HepG2 (cell line): ENCODE measurements at regions not wholly inside any gene's neighbourhood (a gene's known extent, or its start where the extent isn't known, plus 50 kb on each side); places are given as distances from the start of the nearest gene placed in this dataset.

Experiments used
- ATAC-seq: fragments of 200-7000 bp; cut with Tn5 transposase; 3 replicates; pipeline ENCODE4 v1.9.1; 2020; ENCODE audit warnings: mild to moderate bottlenecking, moderate library complexity
- BruUV-seq: library from RNA; stranded (reverse); fragments of 400-500 nt; replicated peaks from 2 replicates; lab custom pipeline; 2021; lab: Mats Ljungman, UMichigan
- CTCF ChIA-PET: fragments of 300-600 bp; formaldehyde crosslinking; extraction: SDS; loops from one replicate; lab custom pipeline; 2021; ENCODE audit warnings: low total read pairs, inconsistent platforms, low intra/inter-chr PET ratio; lab: Yijun Ruan, JAX
- POLR2A ChIA-PET: fragments of 350-600 bp; sonication (Branson Sonifier 250); formaldehyde crosslinking; loops from one replicate; lab custom pipeline; 2020; ENCODE audit warnings: antibody characterized with exemption, inconsistent platforms; lab: Yijun Ruan, JAX
- DNase-seq: peaks from one replicate; pipeline ENCODE4 v3.0.0-alpha.2; 2015; ENCODE audit warnings: low spot score
- FAIRE-seq: peaks from 3 replicates; lab custom pipeline; 2011; peaks lifted over from hg19 to GRCh38; lab: Jason Lieb, UNC
- H2AFZ ChIP-seq: one replicate; pipeline ENCODE4 v1.6.1; 2011; ENCODE audit warnings: low read length, inconsistent platforms
- H3K27ac ChIP-seq: fragments of 300-600 bp; 3 replicates; pipeline ENCODE4 v1.8.0; 2011; ENCODE audit warnings: mixed run types, mild to moderate bottlenecking, mixed read lengths, low read length, inconsistent platforms; ENCODE audit not compliant: insufficient read depth; ENCODE audit errors: extremely low read length
- H3K27me3 ChIP-seq, 2 experiments: fragments of 200-600 bp in 1 of 2; 2 replicates in 1 of 2; 3 replicates in 1 of 2; pipeline versions ENCODE4 v1.6.0 to v1.8.0; 2011; ENCODE audit warnings: low read length in 2 of 2, mild to moderate bottlenecking in 2 of 2, moderate library complexity in 2 of 2, inconsistent platforms in 1 of 2; ENCODE audit not compliant: insufficient read depth in 2 of 2, control insufficient read depth in 1 of 2
- H3K36me3 ChIP-seq, 2 experiments: fragments of 200-600 bp in 1 of 2; replicated peaks in 1 of 2; 2 replicates in 1 of 2; 3 replicates in 1 of 2; pipeline versions ENCODE4 v1.5.1 to v1.8.0; 2011; ENCODE audit warnings: low read length in 2 of 2, inconsistent platforms in 1 of 2; ENCODE audit not compliant: insufficient read depth in 2 of 2, control insufficient read depth in 1 of 2
- H3K4me1 ChIP-seq: 2 replicates; pipeline ENCODE4 v1.5.1; 2012; ENCODE audit warnings: low read length, inconsistent platforms; ENCODE audit not compliant: insufficient read depth
- H3K4me2 ChIP-seq: 2 replicates; pipeline ENCODE4 v1.6.0; 2011; ENCODE audit warnings: low read depth, low read length, inconsistent platforms
- H3K4me3 ChIP-seq, 3 experiments: fragments of 200-600 bp in 1 of 3; sonication (generic), shearing (Covaris generic) in 1 of 3; replicated peaks in 1 of 3; 2 replicates each; pipeline ENCODE4 v1.5.1; 2011 to 2016; ENCODE audit warnings: low read length in 3 of 3, inconsistent platforms in 2 of 3, low read depth in 2 of 3, mild to moderate bottlenecking in 2 of 3, control low read depth in 1 of 3, mixed read lengths in 1 of 3; ENCODE audit not compliant: insufficient read depth in 1 of 3
- H3K79me2 ChIP-seq: one replicate; pipeline ENCODE4 v1.6.1; 2011; ENCODE audit warnings: low read length, inconsistent platforms; ENCODE audit not compliant: insufficient read depth
- H3K9ac ChIP-seq: 2 replicates; pipeline ENCODE4 v1.6.0; 2011; ENCODE audit warnings: mild to moderate bottlenecking, low read depth, low read length, inconsistent platforms; ENCODE audit not compliant: insufficient read depth
- H3K9me3 ChIP-seq: 2 replicates; pipeline ENCODE4 v1.5.1; 2012; ENCODE audit warnings: mild to moderate bottlenecking, low read length
- H4K20me1 ChIP-seq: 2 replicates; pipeline ENCODE4 v1.6.0; 2011; ENCODE audit warnings: inconsistent platforms, mild to moderate bottlenecking, low read length, moderate library complexity; ENCODE audit not compliant: insufficient read depth
- DNMT1 ChIP-seq: sonication (generic); formaldehyde crosslinking; IDR thresholded peaks from 2 replicates; pipeline ENCODE4 v1.5.1; 2020; ENCODE audit warnings: mild to moderate bottlenecking, missing genetic modification reagents
- NR2F1 ChIP-seq, 2 experiments: fragments of 450-650 bp in 1 of 2; formaldehyde crosslinking in 1 of 2; IDR thresholded peaks; 2 replicates each; pipeline versions ENCODE4 v1.5.0 to v1.6.1; 2016 to 2020; ENCODE audit warnings: mild to moderate bottlenecking in 1 of 2, missing compliant biosample characterization in 1 of 2, missing genetic modification reagents in 1 of 2, moderate library complexity in 1 of 2
- PAXIP1 ChIP-seq: sonication (generic); formaldehyde crosslinking; conservative IDR thresholded peaks from 2 replicates; pipeline ENCODE4 v1.4.0; 2020; ENCODE audit warnings: mild to moderate bottlenecking, missing genetic modification reagents, moderate library complexity
- SP2 ChIP-seq: sonication (generic); formaldehyde crosslinking; IDR thresholded peaks from 2 replicates; pipeline ENCODE4 v1.5.1; 2020; ENCODE audit warnings: mild to moderate bottlenecking, missing genetic modification reagents
- TCF12 ChIP-seq, 2 experiments: fragments of 450-650 bp in 1 of 2; sonication (generic) in 1 of 2; formaldehyde crosslinking in 1 of 2; IDR thresholded peaks; 2 replicates each; pipeline versions ENCODE4 v1.6.1 to v1.8.0; 2017 to 2022; ENCODE audit warnings: antibody characterized with exemption in 1 of 2, mild to moderate bottlenecking in 1 of 2, missing genetic modification reagents in 1 of 2, moderate library complexity in 1 of 2
- ZNF547 ChIP-seq: sonication (generic); formaldehyde crosslinking; IDR thresholded peaks from 2 replicates; pipeline ENCODE4 v1.5.1; 2020; ENCODE audit warnings: mild to moderate bottlenecking, missing genetic modification reagents
- ZNF776 ChIP-seq: sonication (generic); formaldehyde crosslinking; IDR thresholded peaks from 2 replicates; pipeline ENCODE4 v1.4.0; 2020; ENCODE audit warnings: mild to moderate bottlenecking, missing genetic modification reagents
- WGBS: methylation state at CpG from one replicate; pipeline ENCODE4 v1.1.6; 2017; ENCODE audit warnings: low lambda C conversion rate; 5-methylcytosine and 5-hydroxymethylcytosine counted together
- in situ Hi-C: cut with HindIII; loops from 2 replicates; pipeline ENCODE4 v1.10.0; 2017; ENCODE audit warnings: low pct_unique_long_range_greater_than_20kb; ENCODE audit not compliant: extremely low pct_ligation_motif_present
- intact Hi-C: fragments of 100-400 bp; cut with micrococcal nuclease; formaldehyde crosslinking; loops from one replicate; pipeline ENCODE4 v1.10.0; 2022; ENCODE audit not compliant: unreplicated experiment
- TF ChIP-seq, protein P1 (sequence below): IDR thresholded peaks from 2 replicates; pipeline ENCODE4 v1.4.0; 2020; ENCODE audit warnings: mild to moderate bottlenecking, missing genetic modification reagents

- TF ChIP-seq TCF12 (IDR thresholded peaks at IDR 0.05) (no peak), TCF12 (CRISPR knock-in tag; IDR thresholded peaks at IDR 0.05) (no peak), SP2 (CRISPR knock-in tag) (no peak)
These were observed 487.6 kb downstream of the PIK3C3 start (continued) for GRCh38 chr18:42442656-42443055.

GRCh38 chr18:42444349-42444748 is 489.3 kb downstream of the PIK3C3 start:
- H3K4me2 ChIP-seq = peak overlapping the region; percentile 14
- no TSS peak for BruUV-seq
- no peaks in the 10 kb centered on the region for H3K36me3 ChIP-seq
- H3K27ac ChIP-seq = peak overlapping the region; percentile 55
- no peaks in the 10 kb centered on the region for H3K27me3 ChIP-seq
- peak; percentile 60 for DNase-seq
- H2AFZ ChIP-seq = no peak overlapping the region
- H4K20me1 ChIP-seq = no peaks in the 10 kb centered on the region
- ATAC-seq = peak; percentile 64
- no peak for FAIRE-seq
- H3K79me2 ChIP-seq = no peaks in the 10 kb centered on the region
- no peak overlapping the region for H3K9ac ChIP-seq
- peaks cover 42% of the 10 kb centered on the region for H3K9me3 ChIP-seq
- CTCF ChIA-PET = no interaction called here
- in situ Hi-C loops = no loop called here
- intact Hi-C loops = no loop called here
- WGBS = 0% methylated on average over 1 of the region's 1 CpG
- no peak overlapping the region for H3K4me3 ChIP-seq
- H3K4me1 ChIP-seq = peaks cover 40% of the 10 kb centered on the region
- TF ChIP-seq NR2F1 (CRISPR knock-in tag; IDR thresholded peaks at IDR 0.05) = 0 out of 4 replicates have a peak, but pooled peaks of 1 of the 2 experiments have one; percentile 16
- no peak for TF ChIP-seq DNMT1
- no peak for TF ChIP-seq ZNF547 (CRISPR knock-in tag)
- no peak for TF ChIP-seq ZNF776
- TF ChIP-seq, protein P1, sequence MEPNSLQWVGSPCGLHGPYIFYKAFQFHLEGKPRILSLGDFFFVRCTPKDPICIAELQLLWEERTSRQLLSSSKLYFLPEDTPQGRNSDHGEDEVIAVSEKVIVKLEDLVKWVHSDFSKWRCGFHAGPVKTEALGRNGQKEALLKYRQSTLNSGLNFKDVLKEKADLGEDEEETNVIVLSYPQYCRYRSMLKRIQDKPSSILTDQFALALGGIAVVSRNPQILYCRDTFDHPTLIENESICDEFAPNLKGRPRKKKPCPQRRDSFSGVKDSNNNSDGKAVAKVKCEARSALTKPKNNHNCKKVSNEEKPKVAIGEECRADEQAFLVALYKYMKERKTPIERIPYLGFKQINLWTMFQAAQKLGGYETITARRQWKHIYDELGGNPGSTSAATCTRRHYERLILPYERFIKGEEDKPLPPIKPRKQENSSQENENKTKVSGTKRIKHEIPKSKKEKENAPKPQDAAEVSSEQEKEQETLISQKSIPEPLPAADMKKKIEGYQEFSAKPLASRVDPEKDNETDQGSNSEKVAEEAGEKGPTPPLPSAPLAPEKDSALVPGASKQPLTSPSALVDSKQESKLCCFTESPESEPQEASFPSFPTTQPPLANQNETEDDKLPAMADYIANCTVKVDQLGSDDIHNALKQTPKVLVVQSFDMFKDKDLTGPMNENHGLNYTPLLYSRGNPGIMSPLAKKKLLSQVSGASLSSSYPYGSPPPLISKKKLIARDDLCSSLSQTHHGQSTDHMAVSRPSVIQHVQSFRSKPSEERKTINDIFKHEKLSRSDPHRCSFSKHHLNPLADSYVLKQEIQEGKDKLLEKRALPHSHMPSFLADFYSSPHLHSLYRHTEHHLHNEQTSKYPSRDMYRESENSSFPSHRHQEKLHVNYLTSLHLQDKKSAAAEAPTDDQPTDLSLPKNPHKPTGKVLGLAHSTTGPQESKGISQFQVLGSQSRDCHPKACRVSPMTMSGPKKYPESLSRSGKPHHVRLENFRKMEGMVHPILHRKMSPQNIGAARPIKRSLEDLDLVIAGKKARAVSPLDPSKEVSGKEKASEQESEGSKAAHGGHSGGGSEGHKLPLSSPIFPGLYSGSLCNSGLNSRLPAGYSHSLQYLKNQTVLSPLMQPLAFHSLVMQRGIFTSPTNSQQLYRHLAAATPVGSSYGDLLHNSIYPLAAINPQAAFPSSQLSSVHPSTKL (CRISPR knock-in tag) = 0 out of 2 replicates have a peak, but pooled peaks have one; percentile 20
- peak; percentile 36; the same call in 1 of the 2 replicates for TF ChIP-seq PAXIP1 (CRISPR knock-in tag)
- TF ChIP-seq, all 625 proteins: peak for 3
- POLR2A ChIA-PET = interaction anchor here (1.1 kb wide), 1 partner anchor 80 kb away, joined by 3 read pairs; no protein-coding TSS in a partner anchor
